HG03342 (cell line): ENCODE measurements at regions not wholly inside any gene's neighbourhood (a gene's known extent, or its start where the extent isn't known, plus 50 kb on each side); places are given as distances from the start of the nearest gene placed in this dataset.

Source experiments
- ATAC-seq: cut with Tn5 transposase; IDR thresholded peaks from one replicate; pipeline ENCODE4 v1.9.1; 2021; ENCODE audit warnings: mild to moderate bottlenecking, moderate library complexity; ENCODE audit not compliant: unreplicated experiment

- ATAC-seq = no peak
These were observed 138.7 kb downstream of the ENC1 start for GRCh38 chr5:74501674-74502478.

GRCh38 chr5:74500110-74500917, 140.2 kb downstream of the ENC1 start:
- ATAC-seq = no peak

GRCh38 chr5:74499256-74500050, 141.1 kb downstream of the ENC1 start:
- no peak for ATAC-seq

- ATAC-seq = no peak
These were observed 142.8 kb downstream of the ENC1 start for GRCh38 chr5:74497706-74498105.

- no peak for ATAC-seq
These were observed 147.1 kb downstream of the ENC1 start for GRCh38 chr5:74493411-74493810.

- no peak for ATAC-seq
These were observed 148.3 kb downstream of the ENC1 start for GRCh38 chr5:74492230-74492629.

- no peak for ATAC-seq
These were observed 148.9 kb downstream of the ENC1 start for GRCh38 chr5:74491586-74491985.

GRCh38 chr5:74490814-74491213, 149.7 kb downstream of the ENC1 start:
- peak; percentile 97 for ATAC-seq

GRCh38 chr5:74482990-74483389, 157.5 kb downstream of the ENC1 start:
- no peak for ATAC-seq

GRCh38 chr5:74482523-74482922, 158.0 kb downstream of the ENC1 start:
- no peak for ATAC-seq

GRCh38 chr5:74481357-74481756, 159.2 kb downstream of the ENC1 start:
- peak; percentile 95 for ATAC-seq

GRCh38 chr5:74480201-74480600, 160.3 kb downstream of the ENC1 start:
- ATAC-seq = no peak

- no peak for ATAC-seq
These were observed 162.2 kb downstream of the ENC1 start for GRCh38 chr5:74478328-74478727.

GRCh38 chr5:74477761-74478160, 162.8 kb downstream of the ENC1 start:
- no peak for ATAC-seq

GRCh38 chr5:74476819-74477453, 163.6 kb downstream of the ENC1 start:
- ATAC-seq = no peak

GRCh38 chr5:74476046-74476818, 164.3 kb downstream of the ENC1 start:
- no peak for ATAC-seq

GRCh38 chr5:74471875-74472274, 168.7 kb downstream of the ENC1 start:
- no peak for ATAC-seq

- ATAC-seq = no peak
These were observed 171.1 kb downstream of the ENC1 start for GRCh38 chr5:74469234-74469994.

GRCh38 chr5:74468421-74468820, 172.1 kb downstream of the ENC1 start:
- no peak for ATAC-seq
